Mesothelial cell of epicardium (in vitro differentiated cells): ENCODE measurements at regions not wholly inside any gene's neighbourhood (a gene's known extent, or its start where the extent isn't known, plus 50 kb on each side); places are given as distances from the start of the nearest gene placed in this dataset.

Experiments used
- DNase-seq, 2 experiments: peaks; one replicate each; pipeline ENCODE4 v3.0.0; 2021; ENCODE audit warnings: low spot score in 2 of 2; ENCODE audit not compliant: unreplicated experiment in 2 of 2
- H3K27ac Mint-ChIP-seq: 2 replicates; pipeline ENCODE4 v1.8.0; 2021; ENCODE audit warnings: mixed read lengths
- H3K27me3 Mint-ChIP-seq: 2 replicates; pipeline ENCODE4 v1.8.0; 2021; ENCODE audit warnings: low read depth, mixed read lengths
- H3K36me3 Mint-ChIP-seq: 2 replicates; pipeline ENCODE4 v1.8.0; 2021; ENCODE audit warnings: mixed read lengths
- H3K4me1 Mint-ChIP-seq: 2 replicates; pipeline ENCODE4 v1.8.0; 2021; ENCODE audit warnings: mixed read lengths
- H3K4me3 Mint-ChIP-seq: 2 replicates; pipeline ENCODE4 v1.8.0; 2021; ENCODE audit warnings: mild to moderate bottlenecking, moderate library complexity, mixed read lengths
- H3K9me3 Mint-ChIP-seq: 2 replicates; pipeline ENCODE4 v1.8.0; 2021; ENCODE audit warnings: mixed read lengths
- CTCF ChIP-seq: fragments of 200-600 bp; sonication (generic); IDR thresholded peaks from one replicate; pipeline ENCODE4 v1.5.0; 2021; ENCODE audit warnings: antibody characterized with exemption; ENCODE audit not compliant: unreplicated experiment

- no peaks in the 10 kb centered on the region for H3K27me3 Mint-ChIP-seq
- no peak for TF ChIP-seq CTCF
- peaks cover 39% of the 10 kb centered on the region for H3K4me1 Mint-ChIP-seq
- no peak overlapping the region for H3K4me3 Mint-ChIP-seq
- H3K36me3 Mint-ChIP-seq: no peaks in the 10 kb centered on the region
- H3K9me3 Mint-ChIP-seq: peaks cover 8% of the 10 kb centered on the region
- no peak overlapping the region for H3K27ac Mint-ChIP-seq
- DNase-seq: no peak
Observed at GRCh38 chr21:41655259-41655658, 111.6 kb downstream of the RIPK4 start.

GRCh38 chr21:41653954-41654491, 112.8 kb downstream of the RIPK4 start:
- H3K27ac Mint-ChIP-seq: no peak overlapping the region
- H3K4me3 Mint-ChIP-seq: no peak overlapping the region
- no peak for DNase-seq
- peaks cover 8% of the 10 kb centered on the region for H3K9me3 Mint-ChIP-seq
- TF ChIP-seq CTCF: no peak
- no peaks in the 10 kb centered on the region for H3K36me3 Mint-ChIP-seq
- H3K4me1 Mint-ChIP-seq: peaks cover 39% of the 10 kb centered on the region
- H3K27me3 Mint-ChIP-seq: no peaks in the 10 kb centered on the region

- H3K27ac Mint-ChIP-seq: no peak overlapping the region
- no peak for DNase-seq
- no peak overlapping the region for H3K4me3 Mint-ChIP-seq
- H3K4me1 Mint-ChIP-seq: peaks cover 42% of the 10 kb centered on the region
- H3K36me3 Mint-ChIP-seq: no peaks in the 10 kb centered on the region
- H3K27me3 Mint-ChIP-seq: no peaks in the 10 kb centered on the region
- no peak for TF ChIP-seq CTCF
- H3K9me3 Mint-ChIP-seq: peaks cover 8% of the 10 kb centered on the region
Observed at GRCh38 chr21:41653243-41653953, 113.5 kb downstream of the RIPK4 start.

GRCh38 chr21:41651830-41652229, 115.0 kb downstream of the RIPK4 start:
- Mint-ChIP-seq H3K36me3 (no peaks in the 10 kb centered on the region), H3K9me3 (peaks cover 8% of the 10 kb centered on the region), H3K27ac (no peak overlapping the region), H3K4me1 (peaks cover 36% of the 10 kb centered on the region), H3K27me3 (no peaks in the 10 kb centered on the region), H3K4me3 (no peak overlapping the region)
- TF ChIP-seq CTCF: no peak
- no peak for DNase-seq

GRCh38 chr21:41651406-41651805, 115.4 kb downstream of the RIPK4 start:
- peaks cover 32% of the 10 kb centered on the region for H3K4me1 Mint-ChIP-seq
- no peak for DNase-seq
- H3K27me3 Mint-ChIP-seq: no peaks in the 10 kb centered on the region
- no peak overlapping the region for H3K27ac Mint-ChIP-seq
- TF ChIP-seq CTCF: no peak
- H3K9me3 Mint-ChIP-seq: peaks cover 8% of the 10 kb centered on the region
- H3K4me3 Mint-ChIP-seq: no peak overlapping the region
- no peaks in the 10 kb centered on the region for H3K36me3 Mint-ChIP-seq
